Heart left ventricle (tissue), 13 donors: ENCODE measurements at regions not wholly inside any gene's neighbourhood (a gene's known extent, or its start where the extent isn't known, plus 50 kb on each side); places are given as distances from the start of the nearest gene placed in this dataset.

Experiments
- CTCF ChIP-seq, 12 donors: fragments of 200-600 bp; sonication (generic) in 4 of 12; IDR thresholded peaks; one replicate each; pipeline versions ENCODE4 v1.5.0 to v1.8.0; 2018 to 2022; ENCODE audit warnings: antibody characterized with exemption in 12 of 12, mild to moderate bottlenecking in 5 of 12
- POLR2A ChIP-seq, 2 donors: fragments of 450-650 bp; IDR thresholded peaks; one replicate each; pipeline ENCODE4 v1.6.1; 2017; ENCODE audit warnings: antibody characterized with exemption in 2 of 2, mild to moderate bottlenecking in 2 of 2, moderate library complexity in 2 of 2
- donor health status: ischemic (EF 13 %, LVEDD 7.1; RV severe dilation, severe dysfunction).
- donor health status: DM: no; HTN: yes; CAD: no.
- donor health status: DM: no; HTN: no; CAD: no.
- donor health status: ischemic (EF 25% LVEDD 6.9; RV normal size, moderate dysfunction).
- donor health status: ischemic (EF 25% LVEDD 5.7; RV mildly dilated, moderate dysfunction).
- donor health status: ischemic (EF 35%, LVEDD 5.7; RV mildly dilated, moderate dysfunction).
- donor health status: nonischemic (EF 11% LVEDD 7.7; RV severe dilation, severe dysfunction).
- donor health status: DM: yes; HTN: yes; CAD: no.
- donor health status: PGD.
- donor health status: ischemic (EF 29% LVEDD 5.4; RV normal size, mild dysfunction).
- donor health status: nonischemic (EF 23%, LVEDD 6.1; RV moderate dilation, normal function).

- TF ChIP-seq CTCF (IDR thresholded peaks at IDR 0.05): no peak
- no peak for TF ChIP-seq POLR2A (IDR thresholded peaks at IDR 0.05)
Measured at GRCh38 chr3:10563396-10563795, 58.0 kb upstream of the ATP2B2 start.
